A172 (cell line): ENCODE measurements at regions not wholly inside any gene's neighbourhood (a gene's known extent, or its start where the extent isn't known, plus 50 kb on each side); places are given as distances from the start of the nearest gene placed in this dataset.
A peak's percentile ranks its signal among the peaks of the same experiment; 100 is the strongest.
"Not testable (repeated sequence)": the region's sequence is repeated elsewhere in the genome, so short reads cannot be mapped to it uniquely, and the experiment has no call there.

Experiments used
- DNase-seq: peaks from one replicate; pipeline ENCODE4 v3.0.0-alpha.2; 2015; ENCODE audit warnings: low spot score

DNA sequence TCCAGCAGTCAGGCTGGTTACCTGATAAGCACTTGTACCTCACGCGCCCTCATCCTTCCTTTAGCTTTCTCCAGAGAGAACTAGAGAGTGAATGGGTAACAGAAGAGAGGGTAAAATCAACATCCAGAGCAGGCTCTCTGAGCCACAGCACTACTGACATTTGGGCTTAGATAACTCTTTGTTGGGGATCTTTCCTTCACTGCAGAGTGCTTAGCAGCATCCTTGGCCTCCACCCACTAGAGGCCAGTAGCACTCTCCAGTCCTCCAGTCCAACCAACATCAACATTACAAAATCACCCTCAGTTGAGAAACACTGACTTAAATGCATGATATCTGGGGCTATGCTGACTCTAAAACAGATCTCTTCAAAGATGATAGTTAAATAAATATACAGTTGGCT lies 220.7 kb downstream of the TACR3 start:
- DNase-seq: peak; percentile 8

DNA sequence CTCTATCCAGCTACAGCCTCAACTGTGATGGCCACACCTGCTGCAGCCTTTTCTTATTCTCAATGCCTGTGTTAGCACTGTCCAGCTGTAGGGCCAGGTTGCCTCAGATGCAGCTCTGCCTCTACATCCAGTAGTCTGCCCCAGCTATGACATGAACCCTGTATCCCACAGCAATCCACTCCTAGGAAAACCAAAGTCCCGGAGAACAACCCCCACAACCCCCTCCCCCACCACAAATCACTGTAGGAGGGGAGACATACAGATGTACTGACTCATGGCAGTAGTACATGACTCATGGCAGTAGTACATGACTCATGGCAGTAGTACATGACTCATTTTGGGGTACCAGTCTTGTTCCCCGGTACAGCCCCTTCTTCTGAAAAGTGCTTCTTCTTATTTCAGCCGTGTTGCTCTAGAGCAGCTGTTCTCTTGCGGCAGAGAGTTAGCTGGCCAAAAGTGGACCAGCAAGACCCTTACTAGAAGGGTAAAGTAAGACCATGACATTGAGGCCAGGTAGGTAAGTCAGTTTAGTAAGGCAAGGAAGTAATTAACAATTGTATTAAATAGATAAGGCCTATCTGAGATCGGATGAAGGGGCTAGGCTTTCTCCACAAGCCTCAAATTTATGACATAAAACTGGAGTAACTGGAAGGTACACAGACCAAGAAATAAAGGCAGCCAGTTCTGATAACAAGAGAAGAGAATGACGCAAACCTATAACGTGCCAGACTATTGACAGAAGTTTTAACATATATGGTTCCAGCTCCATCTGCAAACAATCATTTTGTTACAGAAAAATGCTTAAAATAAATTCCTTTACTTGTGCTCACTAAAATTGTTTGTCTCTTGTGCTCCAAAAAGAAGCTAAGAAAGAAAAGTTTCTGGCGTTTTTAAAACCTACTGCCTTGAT lies 221.4 kb downstream of the TACR3 start:
- peak; percentile 79 for DNase-seq

DNA sequence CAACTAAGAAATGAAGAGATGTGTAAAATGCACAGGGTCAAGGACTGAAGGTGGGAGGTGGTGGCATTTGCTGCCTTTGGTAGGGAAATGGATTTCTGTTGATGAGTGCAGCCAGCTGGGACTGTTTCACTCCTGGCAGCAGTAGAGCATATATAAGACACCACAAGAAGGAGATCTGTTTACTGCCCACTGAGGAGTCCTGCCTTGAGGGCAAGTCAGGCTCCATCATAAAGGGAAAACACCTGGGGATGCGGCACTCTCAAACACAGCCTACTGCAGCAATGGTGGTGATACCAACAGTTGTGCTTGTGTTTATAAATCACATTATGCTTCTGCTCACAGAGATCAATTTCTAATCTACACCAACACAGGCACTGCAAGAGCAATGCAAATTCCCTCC lies 222.1 kb downstream of the TACR3 start:
- no peak for DNase-seq

DNA sequence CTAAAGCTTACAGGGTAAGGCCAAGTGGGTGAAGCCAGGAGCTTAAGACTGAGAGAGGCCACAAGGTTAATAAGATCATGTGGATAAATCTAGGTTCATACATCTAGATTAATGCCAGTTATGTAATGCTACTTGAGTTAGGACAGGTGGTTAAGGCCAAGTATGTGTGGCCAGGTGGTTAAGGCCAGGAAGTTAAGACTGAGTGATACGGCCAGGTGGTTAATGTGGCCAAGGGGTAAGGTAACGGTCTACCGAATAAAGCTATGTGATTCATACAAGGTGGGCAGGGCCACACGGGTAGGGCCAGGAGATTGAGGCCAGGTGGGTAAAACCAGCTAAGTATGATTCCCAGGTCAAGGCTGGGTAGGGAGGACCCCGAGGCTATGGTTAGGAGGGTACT lies 223.0 kb downstream of the TACR3 start:
- no peak for DNase-seq

DNA sequence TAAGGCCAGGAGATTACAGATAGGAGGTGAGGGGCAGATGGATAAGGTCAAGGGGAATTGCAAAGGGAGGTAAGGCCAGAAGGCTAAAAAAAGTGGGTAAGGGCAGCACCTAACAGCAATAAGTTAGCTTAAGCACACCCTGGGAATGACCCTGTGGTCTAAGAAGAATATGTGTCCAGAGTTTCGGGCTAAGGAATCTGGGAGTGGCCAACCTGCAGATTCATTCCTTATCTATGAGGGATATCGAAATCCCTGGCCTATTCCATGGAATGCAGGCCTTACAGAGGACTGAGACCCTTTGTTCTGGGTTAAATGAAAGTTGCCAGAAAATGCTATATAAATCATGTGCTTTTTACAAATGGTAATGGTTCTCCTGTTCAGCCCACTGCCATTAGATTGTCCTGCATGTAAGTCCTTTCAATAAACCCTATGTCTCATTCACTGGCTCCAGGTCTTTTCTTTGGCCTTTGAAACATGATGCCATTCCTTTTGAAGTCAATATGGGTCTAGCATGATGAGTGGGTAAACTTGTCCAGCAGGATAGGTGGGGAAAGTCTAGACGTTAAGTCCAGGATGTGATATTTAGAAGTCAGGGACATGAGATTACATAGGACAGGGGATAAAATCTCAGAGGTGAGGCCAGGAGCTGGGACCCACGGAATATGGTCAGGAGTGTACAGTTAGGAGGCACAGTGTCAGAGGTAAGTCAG lies 226.2 kb downstream of the TACR3 start:
- no peak for DNase-seq

DNA sequence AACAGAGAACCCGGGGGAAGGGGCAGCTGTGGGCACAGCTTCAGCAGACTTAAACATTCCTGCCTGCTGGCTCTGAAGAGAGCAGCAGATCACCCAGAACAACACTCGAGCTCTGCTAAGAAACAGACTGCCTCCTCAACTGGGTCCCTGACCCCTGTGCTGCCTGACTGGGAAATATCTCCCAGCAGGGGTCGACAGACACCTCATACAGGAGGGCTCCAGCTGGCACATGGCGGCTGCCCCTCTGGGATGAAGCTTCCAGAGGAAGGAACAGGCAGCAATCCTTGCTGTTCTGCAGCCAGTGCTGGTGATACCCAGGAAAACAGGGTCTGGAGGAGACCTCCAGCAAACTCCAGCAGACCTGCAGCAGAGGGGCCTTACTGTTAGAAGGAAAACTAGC lies 234.5 kb downstream of the TACR3 start:
- not testable (repeated sequence) for DNase-seq

DNA sequence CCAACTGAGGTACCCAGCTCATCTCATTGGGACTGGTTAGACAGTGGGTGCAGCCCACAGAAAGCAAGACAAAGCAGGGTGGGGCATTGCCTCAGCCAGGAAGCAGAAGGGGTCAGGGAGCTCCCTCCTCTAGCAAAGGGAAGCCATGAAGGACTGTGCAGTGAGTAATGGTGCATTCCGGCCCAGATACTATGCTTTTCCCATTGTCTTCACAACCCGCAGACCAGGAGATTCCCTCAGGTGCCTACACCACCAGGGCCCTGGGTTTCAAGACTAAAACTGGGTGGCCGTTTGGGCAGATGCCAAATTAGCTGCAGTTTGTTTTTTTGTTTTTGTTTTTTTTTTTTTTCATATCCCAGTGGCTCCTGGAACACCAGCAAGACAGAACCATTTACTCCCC lies 235.3 kb downstream of the TACR3 start:
- no peak for DNase-seq

DNA sequence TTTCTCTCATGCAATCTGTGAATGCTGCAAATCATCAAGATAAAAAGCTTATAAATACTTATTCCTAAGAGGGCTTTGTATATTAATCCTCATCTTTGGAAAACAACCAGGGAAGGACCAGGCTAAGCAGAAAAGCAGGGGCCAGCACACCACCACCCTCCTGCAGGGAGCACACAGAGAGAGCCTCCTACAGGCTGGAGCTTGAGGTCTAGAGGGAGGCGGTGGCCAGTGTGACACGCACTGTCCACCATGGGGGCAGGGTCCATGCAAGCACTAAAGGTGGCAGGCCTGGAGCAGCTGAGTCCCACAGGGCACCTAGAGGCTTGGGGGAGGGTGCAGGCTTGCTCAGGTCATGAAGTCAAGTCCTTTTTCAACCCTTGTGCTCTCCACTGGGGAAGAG lies 236.9 kb downstream of the TACR3 start:
- DNase-seq: no peak

DNA sequence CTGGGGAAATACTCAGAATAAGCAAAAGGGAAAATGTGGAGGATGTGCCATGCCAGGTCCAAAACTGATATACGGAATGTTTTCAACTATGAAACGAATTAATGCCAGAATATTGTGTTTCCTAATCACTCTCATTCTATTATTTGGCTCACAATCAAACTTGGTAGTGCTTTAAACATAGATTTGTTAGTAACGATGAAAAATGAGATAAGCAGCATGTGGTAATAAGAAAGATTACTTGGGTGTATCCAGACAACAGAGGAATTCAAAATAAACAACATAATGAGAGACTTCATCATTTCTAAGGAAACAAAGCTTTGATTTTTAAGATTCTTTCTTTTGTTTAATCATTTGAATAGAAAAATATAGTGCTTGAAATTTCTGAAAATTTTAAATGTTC lies 237.3 kb downstream of the TACR3 start:
- no peak for DNase-seq

DNA sequence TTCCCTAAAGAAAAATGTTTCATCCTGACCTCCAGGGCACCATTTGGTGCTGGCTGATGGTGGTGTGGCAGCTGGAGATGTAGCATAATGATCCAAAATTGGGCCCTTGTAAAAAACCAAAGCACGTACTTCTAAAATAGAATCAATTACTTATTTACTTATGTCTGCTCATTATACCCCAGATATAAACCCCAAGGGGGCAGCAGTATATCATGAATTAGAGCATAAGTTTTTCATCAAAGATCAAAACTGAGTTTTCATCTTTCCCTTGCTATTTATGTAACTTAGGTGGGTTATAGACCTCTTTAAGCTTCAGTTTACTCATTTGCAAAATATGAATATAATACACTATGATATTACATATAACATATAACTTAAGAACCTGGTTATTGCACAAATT lies 241.1 kb downstream of the TACR3 start:
- DNase-seq: no peak

DNA sequence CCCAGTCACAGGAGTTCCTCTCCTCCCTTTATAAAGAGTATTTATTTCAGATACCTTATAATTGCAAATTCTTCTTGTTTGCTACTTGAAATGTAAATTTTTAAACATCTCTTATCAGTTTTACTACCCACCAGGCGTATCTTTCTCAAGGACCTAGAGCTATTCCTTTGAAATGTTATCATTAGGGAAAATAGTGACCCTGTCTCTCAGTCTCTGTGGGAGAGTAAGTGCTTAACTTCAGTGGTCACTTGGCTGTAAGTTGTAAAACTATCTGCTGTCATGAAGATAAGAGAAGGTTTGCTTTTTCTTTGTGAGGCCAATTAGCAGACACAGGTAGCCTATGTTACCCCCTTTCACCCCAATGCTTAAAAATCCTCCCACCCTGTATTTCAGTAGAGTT lies 241.6 kb downstream of the TACR3 start:
- no peak for DNase-seq

DNA sequence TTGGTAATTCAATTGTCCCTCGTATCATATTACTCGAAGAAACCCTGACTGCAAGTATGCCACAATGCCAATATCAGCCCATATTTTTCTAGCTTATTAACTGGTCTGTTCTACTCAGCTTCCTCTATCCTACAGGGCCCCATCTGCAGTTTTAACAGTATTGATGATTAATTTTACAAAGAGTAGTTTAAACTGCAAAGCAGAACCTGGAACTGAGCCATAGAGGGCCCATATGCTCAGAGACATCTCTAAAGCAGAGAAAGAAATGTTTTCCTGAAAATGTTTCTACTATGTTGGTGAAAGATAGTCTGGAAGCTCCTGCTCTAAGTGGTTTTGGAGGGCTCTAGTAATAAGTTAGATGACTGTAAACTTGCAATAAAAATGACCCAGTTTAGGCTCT lies 259.4 kb upstream of the CENPE start:
- no peak for DNase-seq

DNA sequence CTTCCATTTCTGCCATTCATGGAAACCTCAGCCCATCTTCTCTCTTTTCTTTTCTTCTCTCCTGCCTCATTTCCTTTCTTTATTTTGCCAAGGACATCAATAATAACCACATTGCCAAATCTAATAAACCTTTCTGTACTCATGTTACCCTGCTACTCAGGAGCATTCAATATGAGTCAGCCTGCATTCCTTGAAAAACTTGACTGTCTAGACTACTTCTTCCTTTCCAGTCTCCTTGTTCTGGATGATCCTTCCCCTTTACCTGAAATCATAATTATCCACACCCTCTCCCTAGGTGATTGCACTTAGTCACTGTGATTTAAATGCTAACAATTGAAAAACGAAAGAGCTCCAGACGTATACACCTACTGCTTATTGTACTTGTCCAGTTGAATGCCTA lies 253.2 kb upstream of the CENPE start:
- DNase-seq: no peak

DNA sequence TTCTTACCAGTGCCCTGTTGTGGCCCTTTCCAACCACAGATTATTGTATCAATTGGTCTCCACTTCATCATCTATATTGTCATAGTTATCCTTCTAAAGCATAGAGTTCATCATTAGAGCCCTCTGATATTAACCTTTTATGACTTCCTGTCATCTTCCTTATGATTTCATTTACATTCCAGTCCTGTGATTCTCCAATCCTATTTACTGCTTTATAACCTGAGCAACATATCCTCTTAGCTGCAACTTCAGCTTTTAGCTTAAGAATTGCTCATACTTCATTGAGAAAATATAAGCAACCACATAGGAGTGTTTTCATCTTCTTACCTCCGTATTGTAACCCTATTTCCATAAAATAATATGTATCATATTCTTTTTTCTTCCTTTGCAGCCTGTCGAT lies 252.6 kb upstream of the CENPE start:
- no peak for DNase-seq

DNA sequence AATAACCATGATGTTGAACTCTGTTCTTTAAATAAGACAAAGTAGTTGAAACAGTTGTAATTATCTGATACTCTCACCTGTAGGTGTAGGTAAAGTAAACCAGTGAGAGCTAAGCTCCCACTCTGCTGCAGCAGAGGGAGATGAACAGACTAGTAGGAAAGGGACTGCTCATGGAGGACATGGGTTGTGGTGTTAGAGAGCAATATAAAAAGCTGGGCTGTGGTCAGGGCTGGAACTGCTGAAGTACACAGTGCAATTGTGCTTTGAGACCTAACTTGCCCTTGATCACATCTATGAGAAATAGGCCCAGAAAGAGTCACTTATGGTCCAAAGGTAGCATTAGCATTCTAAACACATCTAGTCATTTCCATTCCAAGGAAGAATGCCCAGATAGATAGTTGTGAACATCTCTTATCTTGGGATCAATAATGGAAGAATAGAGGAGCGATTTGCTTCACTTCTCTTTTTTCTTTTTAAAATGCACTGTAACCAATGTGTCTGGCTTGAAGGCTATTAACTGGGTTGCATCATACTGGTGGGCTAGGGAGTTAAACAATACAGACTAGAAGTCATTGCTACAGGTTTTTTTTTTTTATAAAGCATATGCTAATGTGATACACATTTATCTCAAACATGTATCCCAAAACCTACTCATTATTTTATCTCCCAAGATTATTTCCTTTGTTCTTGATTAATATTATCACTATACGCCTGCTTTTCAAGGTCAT lies 251.3 kb upstream of the CENPE start:
- DNase-seq: no peak

DNA sequence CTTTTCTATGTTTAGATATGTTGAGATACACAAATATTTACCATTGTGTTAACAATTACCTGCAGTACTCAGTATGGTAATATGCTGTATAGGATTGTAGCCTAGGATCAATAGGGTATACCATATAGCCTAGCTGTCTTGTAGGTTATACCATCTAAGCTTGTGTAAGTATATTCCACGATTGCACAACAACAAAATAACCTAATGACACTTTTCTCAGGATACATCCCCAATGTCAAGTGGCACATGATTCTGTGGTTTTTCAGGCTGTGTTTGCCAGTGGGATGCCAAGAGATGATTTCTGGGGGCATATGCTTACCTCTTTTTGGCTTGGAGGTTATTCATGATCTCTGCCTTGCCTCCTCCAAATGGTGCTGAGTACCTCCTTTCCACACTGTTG lies 247.2 kb upstream of the CENPE start:
- DNase-seq: no peak

DNA sequence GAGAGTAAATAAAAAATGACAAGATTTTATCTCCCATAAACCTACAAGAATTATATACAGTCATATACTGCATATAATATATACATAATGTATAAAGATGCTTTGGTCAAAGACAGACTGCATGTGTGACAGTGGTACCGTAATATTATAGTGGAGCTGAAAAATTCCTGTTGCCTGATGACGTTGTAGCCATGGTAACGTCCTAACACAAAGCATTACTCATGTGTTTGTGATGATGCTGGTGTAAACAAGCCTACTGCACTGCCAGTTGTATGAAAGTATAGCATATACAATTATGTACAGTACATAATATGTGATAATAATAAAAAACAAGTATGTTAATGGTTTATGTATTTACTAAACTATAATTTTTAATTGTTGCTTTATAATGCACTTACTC lies 245.2 kb upstream of the CENPE start:
- no peak for DNase-seq

DNA sequence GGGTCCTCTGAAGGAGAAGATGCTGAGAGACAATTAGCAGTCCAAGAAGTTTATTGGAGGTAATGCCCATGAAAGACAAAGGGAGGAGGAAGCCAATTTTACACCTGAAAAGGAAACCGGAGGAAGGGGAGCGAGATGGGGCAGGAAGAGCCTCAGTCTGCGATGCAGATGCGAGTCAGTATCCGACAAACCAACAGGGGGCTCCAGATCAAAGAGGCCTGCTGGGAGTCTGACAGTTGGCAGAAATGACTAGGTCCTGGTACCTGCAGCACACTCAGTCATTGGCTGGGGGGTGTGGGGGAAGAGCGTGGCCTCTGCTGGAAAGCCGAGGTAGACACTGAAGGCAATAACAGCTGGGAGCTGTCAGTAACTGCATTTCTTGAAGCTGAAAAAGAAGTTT lies 231.1 kb upstream of the CENPE start:
- no peak for DNase-seq

DNA sequence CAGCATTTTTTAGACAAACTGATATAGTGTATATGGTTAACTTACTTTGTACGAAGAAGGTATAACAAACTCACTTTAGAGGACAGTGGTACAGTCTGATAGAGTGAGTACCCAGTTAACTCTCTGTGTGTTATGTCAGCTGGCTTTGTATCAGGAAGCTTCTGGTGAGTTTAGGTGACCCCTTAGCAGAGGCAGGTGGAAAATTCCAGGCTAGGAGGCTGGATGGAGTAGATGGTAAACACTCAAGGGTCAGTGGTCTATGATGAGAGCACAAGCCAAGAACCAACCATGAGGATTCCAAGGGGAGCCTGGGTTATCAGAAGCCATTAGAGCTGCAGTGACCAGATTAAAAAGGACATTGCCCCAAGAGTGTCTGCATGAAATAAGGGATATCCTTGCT lies 227.3 kb upstream of the CENPE start:
- no peak for DNase-seq

DNA sequence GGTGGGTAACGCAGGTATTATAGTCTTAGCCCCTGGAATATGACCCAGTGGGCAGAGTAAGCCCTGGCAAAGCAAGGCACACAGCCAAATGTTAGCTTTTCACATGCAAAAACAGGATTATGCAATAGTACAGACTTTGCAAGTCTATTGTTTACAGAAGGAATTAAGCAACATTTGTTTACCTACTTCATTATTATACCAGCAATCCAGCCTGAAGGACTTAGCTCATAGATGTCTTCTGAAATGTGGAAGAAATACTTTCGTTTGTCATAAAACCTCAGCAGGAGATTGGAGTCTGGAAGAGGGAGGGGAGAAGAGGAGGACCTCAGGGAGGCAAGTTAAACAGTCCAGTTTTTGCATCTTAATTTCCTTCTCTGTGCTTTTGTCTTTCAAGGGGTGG lies 226.7 kb upstream of the CENPE start:
- DNase-seq: no peak

DNA sequence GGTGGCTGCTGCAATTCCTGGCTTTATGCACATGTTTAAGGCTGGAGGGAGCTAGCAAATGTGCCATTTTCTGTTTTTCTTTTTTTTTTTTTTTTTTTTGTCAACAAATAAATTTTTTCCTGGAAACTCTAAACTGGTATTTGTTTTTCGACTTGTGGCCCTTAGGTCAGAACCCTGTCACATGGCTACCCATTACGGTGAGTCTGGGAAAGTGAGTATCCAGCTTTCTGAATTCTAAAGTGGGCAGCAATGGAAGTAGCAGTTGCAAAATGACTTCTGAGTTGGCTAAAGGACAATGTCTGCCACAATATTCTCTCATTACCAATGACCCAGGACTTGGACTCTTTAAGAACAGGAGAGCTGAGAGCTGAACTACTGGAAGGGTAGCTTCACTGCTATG lies 225.1 kb upstream of the CENPE start:
- no peak for DNase-seq

DNA sequence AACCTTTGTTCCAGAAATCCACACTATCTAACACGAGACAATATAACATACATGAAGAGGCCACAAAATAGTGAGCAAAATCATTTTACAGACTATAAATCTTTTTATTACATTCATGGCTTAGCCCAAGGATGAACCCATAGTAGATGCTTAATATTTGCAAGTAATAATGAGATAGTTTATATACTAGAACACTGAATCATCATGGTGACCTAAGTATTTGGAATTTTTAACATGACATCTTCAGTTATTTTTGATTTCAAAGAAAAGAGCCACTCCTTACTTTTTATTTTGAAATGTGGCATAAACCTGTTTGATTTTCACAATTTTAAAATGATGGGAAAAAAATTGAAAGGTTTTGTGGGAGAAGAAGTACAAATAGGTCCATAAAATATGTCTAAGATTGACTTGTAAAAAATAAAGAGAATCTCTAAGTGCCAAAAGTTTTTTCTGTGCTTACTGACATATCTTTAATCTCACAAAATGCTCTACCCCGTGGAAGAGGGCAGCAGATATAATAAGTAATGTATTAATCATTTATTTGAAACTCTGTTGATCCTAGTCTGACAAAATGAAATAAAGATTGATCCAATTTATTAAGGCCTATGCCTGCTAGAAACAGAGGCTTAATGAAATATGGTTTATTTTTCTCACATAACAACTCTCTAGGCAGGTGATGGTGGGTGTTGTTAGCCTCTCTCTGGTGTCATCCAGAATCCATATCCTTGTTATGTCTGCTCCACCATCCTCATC lies 224.5 kb upstream of the CENPE start:
- DNase-seq: no peak
